Glutamatergic neuron (in vitro differentiated cells): ENCODE measurements at regions not wholly inside any gene's neighbourhood (a gene's known extent, or its start where the extent isn't known, plus 50 kb on each side); places are given as distances from the start of the nearest gene placed in this dataset.

ENCODE experiments used
- DNase-seq: peaks from one replicate; pipeline ENCODE4 v3.0.0; 2022
- H3K27ac Mint-ChIP-seq: one replicate; pipeline ENCODE4 v1.8.0; 2020; ENCODE audit warnings: mild to moderate bottlenecking, mixed read lengths, inconsistent platforms; ENCODE audit not compliant: unreplicated experiment
- H3K27me3 Mint-ChIP-seq: one replicate; pipeline ENCODE4 v1.8.0; 2020; ENCODE audit warnings: mild to moderate bottlenecking, moderate library complexity, mixed read lengths, inconsistent platforms; ENCODE audit not compliant: unreplicated experiment
- H3K36me3 Mint-ChIP-seq: one replicate; pipeline ENCODE4 v1.8.0; 2020; ENCODE audit warnings: mild to moderate bottlenecking, mixed read lengths, inconsistent platforms; ENCODE audit not compliant: unreplicated experiment
- H3K4me1 Mint-ChIP-seq: one replicate; pipeline ENCODE4 v1.8.0; 2020; ENCODE audit warnings: mild to moderate bottlenecking, low read depth, mixed read lengths, inconsistent platforms; ENCODE audit not compliant: unreplicated experiment
- H3K4me3 Mint-ChIP-seq: one replicate; pipeline ENCODE4 v1.8.0; 2020; ENCODE audit warnings: mild to moderate bottlenecking, mixed read lengths, inconsistent platforms; ENCODE audit not compliant: unreplicated experiment
- H3K9me3 Mint-ChIP-seq: one replicate; pipeline ENCODE4 v1.8.0; 2020; ENCODE audit warnings: mild to moderate bottlenecking, moderate library complexity, mixed read lengths, inconsistent platforms; ENCODE audit not compliant: unreplicated experiment
- CTCF ChIP-seq: fragments of 200-600 bp; sonication (generic); IDR thresholded peaks from one replicate; pipeline ENCODE4 v1.5.0; 2021; ENCODE audit not compliant: partially characterized antibody, unreplicated experiment

- Mint-ChIP-seq H3K36me3 (no peaks in the 10 kb centered on the region), H3K4me1 (no peaks in the 10 kb centered on the region), H3K9me3 (peaks cover 2% of the 10 kb centered on the region), H3K27ac (no peak overlapping the region), H3K4me3 (no peak overlapping the region), H3K27me3 (no peaks in the 10 kb centered on the region)
- DNase-seq: no peak
- TF ChIP-seq CTCF: no peak
Measured at GRCh38 chr4:148868191-148868590, 426.0 kb upstream of the NR3C2 start.

GRCh38 chr4:148866666-148867065, 424.5 kb upstream of the NR3C2 start:
- TF ChIP-seq CTCF: no peak
- peaks cover 2% of the 10 kb centered on the region for H3K9me3 Mint-ChIP-seq
- H3K27ac Mint-ChIP-seq: no peak overlapping the region
- no peaks in the 10 kb centered on the region for H3K27me3 Mint-ChIP-seq
- no peaks in the 10 kb centered on the region for H3K4me1 Mint-ChIP-seq
- H3K4me3 Mint-ChIP-seq: no peak overlapping the region
- no peaks in the 10 kb centered on the region for H3K36me3 Mint-ChIP-seq
- DNase-seq: no peak

- Mint-ChIP-seq H3K4me3 (no peak overlapping the region), H3K27me3 (no peaks in the 10 kb centered on the region), H3K36me3 (no peaks in the 10 kb centered on the region), H3K27ac (no peak overlapping the region), H3K4me1 (no peaks in the 10 kb centered on the region), H3K9me3 (no peaks in the 10 kb centered on the region)
- no peak for DNase-seq
- no peak for TF ChIP-seq CTCF
Measured at GRCh38 chr4:148857973-148858534, 415.8 kb upstream of the NR3C2 start.

GRCh38 chr4:148857239-148857972, 415.2 kb upstream of the NR3C2 start:
- Mint-ChIP-seq H3K36me3 (no peaks in the 10 kb centered on the region), H3K9me3 (no peaks in the 10 kb centered on the region), H3K27me3 (no peaks in the 10 kb centered on the region), H3K4me1 (no peaks in the 10 kb centered on the region), H3K27ac (no peak overlapping the region), H3K4me3 (no peak overlapping the region)
- DNase-seq: no peak
- TF ChIP-seq CTCF: no peak

GRCh38 chr4:148854203-148854602, 412.0 kb upstream of the NR3C2 start:
- no peaks in the 10 kb centered on the region for H3K4me1 Mint-ChIP-seq
- no peaks in the 10 kb centered on the region for H3K9me3 Mint-ChIP-seq
- TF ChIP-seq CTCF: no peak
- no peak overlapping the region for H3K27ac Mint-ChIP-seq
- no peaks in the 10 kb centered on the region for H3K36me3 Mint-ChIP-seq
- DNase-seq: no peak
- no peak overlapping the region for H3K4me3 Mint-ChIP-seq
- no peaks in the 10 kb centered on the region for H3K27me3 Mint-ChIP-seq
